Neural progenitor cell (in vitro differentiated cells): ENCODE measurements at regions not wholly inside any gene's neighbourhood (a gene's known extent, or its start where the extent isn't known, plus 50 kb on each side); places are given as distances from the start of the nearest gene placed in this dataset.

Source experiments
- DNase-seq: peaks from one replicate; pipeline ENCODE4 v3.0.0-alpha.2; 2016; ENCODE audit warnings: low spot score
- H2AFZ ChIP-seq: fragments of 200-600 bp; sonication (generic); replicated peaks from 2 replicates; pipeline ENCODE4 v1.6.1; 2016; ENCODE audit warnings: antibody characterized with exemption
- H3F3A ChIP-seq: fragments of 200-600 bp; sonication (generic); 2 replicates; pipeline ENCODE4 v1.6.1; 2016; ENCODE audit warnings: antibody characterized with exemption, low read depth
- H3K27ac ChIP-seq: fragments of 200-600 bp; sonication (generic); 2 replicates; pipeline ENCODE4 v1.5.1; 2016; ENCODE audit warnings: mild to moderate bottlenecking
- H3K27me3 ChIP-seq: fragments of 200-600 bp; sonication (generic); 2 replicates; pipeline ENCODE4 v1.6.1; 2016; ENCODE audit warnings: mild to moderate bottlenecking, moderate library complexity
- H3K36me3 ChIP-seq: fragments of 200-600 bp; sonication (generic); 2 replicates; pipeline ENCODE4 v1.5.1; 2016
- H3K4me1 ChIP-seq: fragments of 200-600 bp; sonication (generic); 2 replicates; pipeline ENCODE4 v1.6.1; 2016; ENCODE audit warnings: mixed run types
- H3K4me2 ChIP-seq: fragments of 200-600 bp; sonication (generic); 2 replicates; pipeline ENCODE4 v1.6.1; 2016
- H3K4me3 ChIP-seq: fragments of 200-600 bp; sonication (generic); 2 replicates; pipeline ENCODE4 v1.5.1; 2016
- H3K79me2 ChIP-seq: fragments of 200-600 bp; sonication (generic); 2 replicates; pipeline ENCODE4 v1.6.1; 2016; ENCODE audit warnings: low read depth
- H3K9ac ChIP-seq: fragments of 200-600 bp; sonication (generic); 2 replicates; pipeline ENCODE4 v1.6.1; 2016
- H3K9me3 ChIP-seq: fragments of 200-600 bp; sonication (generic); 2 replicates; pipeline ENCODE4 v1.5.1; 2016; ENCODE audit warnings: low read depth
- H4K20me1 ChIP-seq: fragments of 200-600 bp; sonication (generic); 2 replicates; pipeline ENCODE4 v1.6.1; 2016; ENCODE audit warnings: low read depth
- H3K27ac Mint-ChIP-seq: 3 replicates; pipeline ENCODE4 v1.8.0; 2021; ENCODE audit warnings: mixed read lengths
- H3K27me3 Mint-ChIP-seq: 2 replicates; pipeline ENCODE4 v1.8.0; 2022; ENCODE audit warnings: low read depth, mild to moderate bottlenecking, inconsistent platforms, moderate library complexity, mixed read lengths; ENCODE audit not compliant: insufficient read depth
- H3K36me3 Mint-ChIP-seq: 3 replicates; pipeline ENCODE4 v1.8.0; 2021; ENCODE audit warnings: mixed read lengths
- H3K4me1 Mint-ChIP-seq: 3 replicates; pipeline ENCODE4 v1.8.0; 2021; ENCODE audit warnings: mixed read lengths
- H3K4me3 Mint-ChIP-seq: 3 replicates; pipeline ENCODE4 v1.8.0; 2021; ENCODE audit warnings: mild to moderate bottlenecking, moderate library complexity, mixed read lengths
- H3K9me3 Mint-ChIP-seq: 3 replicates; pipeline ENCODE4 v1.8.0; 2020; ENCODE audit warnings: mixed read lengths
- EZH2 ChIP-seq: fragments of 200-600 bp; sonication (generic); IDR thresholded peaks from 2 replicates; pipeline ENCODE4 v1.6.1; 2017; ENCODE audit warnings: antibody characterized with exemption, mild to moderate bottlenecking, moderate library complexity
- EZH2phosphoT487 ChIP-seq: fragments of 200-600 bp; sonication (generic); IDR thresholded peaks from 2 replicates; pipeline ENCODE4 v1.6.1; 2017; ENCODE audit warnings: antibody characterized with exemption
- TF ChIP-seq, protein P1 (sequence below): fragments of 200-600 bp; sonication (generic); IDR thresholded peaks from 2 replicates; pipeline ENCODE4 v1.5.1; 2017; ENCODE audit warnings: antibody characterized with exemption, mild to moderate bottlenecking

- no peaks in the 10 kb centered on the region for H3K36me3 ChIP-seq
- no peaks in the 10 kb centered on the region for H4K20me1 ChIP-seq
- H3K9me3 Mint-ChIP-seq: no peaks in the 10 kb centered on the region
- no peak overlapping the region for H3K9ac ChIP-seq
- H3K27me3 Mint-ChIP-seq: no peaks in the 10 kb centered on the region
- no peak overlapping the region for H2AFZ ChIP-seq
- H3K4me1 Mint-ChIP-seq: peaks cover 11% of the 10 kb centered on the region
- no peak overlapping the region for H3K4me2 ChIP-seq
- no peaks in the 10 kb centered on the region for H3K9me3 ChIP-seq
- no peak overlapping the region for H3K4me3 ChIP-seq
- no peak for DNase-seq
- TF ChIP-seq EZH2 (no peak), EZH2phosphoT487 (no peak)
- TF ChIP-seq, protein P1, sequence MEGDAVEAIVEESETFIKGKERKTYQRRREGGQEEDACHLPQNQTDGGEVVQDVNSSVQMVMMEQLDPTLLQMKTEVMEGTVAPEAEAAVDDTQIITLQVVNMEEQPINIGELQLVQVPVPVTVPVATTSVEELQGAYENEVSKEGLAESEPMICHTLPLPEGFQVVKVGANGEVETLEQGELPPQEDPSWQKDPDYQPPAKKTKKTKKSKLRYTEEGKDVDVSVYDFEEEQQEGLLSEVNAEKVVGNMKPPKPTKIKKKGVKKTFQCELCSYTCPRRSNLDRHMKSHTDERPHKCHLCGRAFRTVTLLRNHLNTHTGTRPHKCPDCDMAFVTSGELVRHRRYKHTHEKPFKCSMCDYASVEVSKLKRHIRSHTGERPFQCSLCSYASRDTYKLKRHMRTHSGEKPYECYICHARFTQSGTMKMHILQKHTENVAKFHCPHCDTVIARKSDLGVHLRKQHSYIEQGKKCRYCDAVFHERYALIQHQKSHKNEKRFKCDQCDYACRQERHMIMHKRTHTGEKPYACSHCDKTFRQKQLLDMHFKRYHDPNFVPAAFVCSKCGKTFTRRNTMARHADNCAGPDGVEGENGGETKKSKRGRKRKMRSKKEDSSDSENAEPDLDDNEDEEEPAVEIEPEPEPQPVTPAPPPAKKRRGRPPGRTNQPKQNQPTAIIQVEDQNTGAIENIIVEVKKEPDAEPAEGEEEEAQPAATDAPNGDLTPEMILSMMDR: no peak
- peaks cover 16% of the 10 kb centered on the region for H3K4me1 ChIP-seq
- no peaks in the 10 kb centered on the region for H3K36me3 Mint-ChIP-seq
- no peak overlapping the region for H3K27ac ChIP-seq
- H3K27me3 ChIP-seq: no peaks in the 10 kb centered on the region
- H3K79me2 ChIP-seq: no peaks in the 10 kb centered on the region
- H3F3A ChIP-seq: no peaks in the 10 kb centered on the region
- no peak overlapping the region for H3K4me3 Mint-ChIP-seq
- H3K27ac Mint-ChIP-seq: no peak overlapping the region
These were observed 349.3 kb upstream of the NR2F2 start for GRCh38 chr15:95981209-95981608.

DNA sequence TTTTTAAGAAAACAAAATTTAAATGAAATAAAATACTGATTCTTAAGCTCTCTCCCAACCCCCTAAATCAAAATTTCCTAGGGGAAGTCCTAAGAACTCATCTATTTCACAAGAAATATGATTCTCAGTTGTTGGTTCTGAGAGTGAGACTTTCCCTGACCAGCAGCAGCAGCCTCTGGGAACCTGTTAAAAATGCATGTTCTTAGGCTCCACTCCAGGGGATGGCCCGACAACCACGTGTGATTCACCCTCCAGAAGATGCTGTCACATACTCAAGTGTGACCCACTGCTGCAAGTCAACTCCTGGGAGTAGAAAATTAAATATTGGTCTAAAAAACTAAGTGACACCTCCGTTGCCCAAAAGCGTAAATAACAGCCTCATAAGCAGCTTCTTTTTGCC lies 343.2 kb upstream of the NR2F2 start:
- Histone ChIP-seq H3K9ac (no peak overlapping the region), H3K27me3 (no peaks in the 10 kb centered on the region), H3K27ac (no peak overlapping the region), H2AFZ (no peak overlapping the region), H4K20me1 (no peaks in the 10 kb centered on the region), H3K4me3 (no peak overlapping the region), H3K79me2 (no peaks in the 10 kb centered on the region), H3K9me3 (no peaks in the 10 kb centered on the region), H3F3A (no peaks in the 10 kb centered on the region), H3K4me2 (no peak overlapping the region), H3K4me1 (peaks cover 7% of the 10 kb centered on the region), H3K36me3 (no peaks in the 10 kb centered on the region)
- no peaks in the 10 kb centered on the region for H3K9me3 Mint-ChIP-seq
- no peak overlapping the region for H3K27ac Mint-ChIP-seq
- no peaks in the 10 kb centered on the region for H3K36me3 Mint-ChIP-seq
- peaks cover 2% of the 10 kb centered on the region for H3K27me3 Mint-ChIP-seq
- peaks cover 34% of the 10 kb centered on the region for H3K4me1 Mint-ChIP-seq
- TF ChIP-seq, protein P1: no peak
- TF ChIP-seq EZH2: no peak
- TF ChIP-seq EZH2phosphoT487: no peak
- H3K4me3 Mint-ChIP-seq: no peak overlapping the region
- no peak for DNase-seq

- Histone ChIP-seq H2AFZ (peak overlapping the region; percentile 32), H3F3A (no peaks in the 10 kb centered on the region), H3K79me2 (no peaks in the 10 kb centered on the region), H3K4me3 (no peak overlapping the region), H3K9me3 (no peaks in the 10 kb centered on the region), H3K36me3 (no peaks in the 10 kb centered on the region), H3K4me1 (peaks cover 7% of the 10 kb centered on the region), H3K4me2 (no peak overlapping the region), H4K20me1 (no peaks in the 10 kb centered on the region), H3K9ac (no peak overlapping the region), H3K27me3 (no peaks in the 10 kb centered on the region), H3K27ac (no peak overlapping the region)
- H3K9me3 Mint-ChIP-seq: no peaks in the 10 kb centered on the region
- H3K27me3 Mint-ChIP-seq: peaks cover 2% of the 10 kb centered on the region
- H3K4me1 Mint-ChIP-seq: peaks cover 34% of the 10 kb centered on the region
- no peaks in the 10 kb centered on the region for H3K36me3 Mint-ChIP-seq
- TF ChIP-seq, protein P1: no peak
- no peak for TF ChIP-seq EZH2
- no peak for TF ChIP-seq EZH2phosphoT487
- DNase-seq: no peak
- H3K4me3 Mint-ChIP-seq: no peak overlapping the region
- peak overlapping the region; percentile 36 for H3K27ac Mint-ChIP-seq
These were observed 342.5 kb upstream of the NR2F2 start for GRCh38 chr15:95987886-95988573.
